ENCODE measurements at regions not wholly inside any gene's neighbourhood (a gene's known extent, or its start where the extent isn't known, plus 50 kb on each side); places are given as distances from the start of the nearest gene placed in this dataset.

GRCh38 chr20:52410182-52410647 lies 218.6 kb upstream of the ZFP64 start:
- H3K36me3 ChIP-seq (ENCODE audit: control insufficient read depth, insufficient read depth, low read length) = no peaks in the 10 kb centered on the region
- DNase-seq (ENCODE audit: low read depth) = peak; percentile 14
- TF ChIP-seq, protein P1, sequence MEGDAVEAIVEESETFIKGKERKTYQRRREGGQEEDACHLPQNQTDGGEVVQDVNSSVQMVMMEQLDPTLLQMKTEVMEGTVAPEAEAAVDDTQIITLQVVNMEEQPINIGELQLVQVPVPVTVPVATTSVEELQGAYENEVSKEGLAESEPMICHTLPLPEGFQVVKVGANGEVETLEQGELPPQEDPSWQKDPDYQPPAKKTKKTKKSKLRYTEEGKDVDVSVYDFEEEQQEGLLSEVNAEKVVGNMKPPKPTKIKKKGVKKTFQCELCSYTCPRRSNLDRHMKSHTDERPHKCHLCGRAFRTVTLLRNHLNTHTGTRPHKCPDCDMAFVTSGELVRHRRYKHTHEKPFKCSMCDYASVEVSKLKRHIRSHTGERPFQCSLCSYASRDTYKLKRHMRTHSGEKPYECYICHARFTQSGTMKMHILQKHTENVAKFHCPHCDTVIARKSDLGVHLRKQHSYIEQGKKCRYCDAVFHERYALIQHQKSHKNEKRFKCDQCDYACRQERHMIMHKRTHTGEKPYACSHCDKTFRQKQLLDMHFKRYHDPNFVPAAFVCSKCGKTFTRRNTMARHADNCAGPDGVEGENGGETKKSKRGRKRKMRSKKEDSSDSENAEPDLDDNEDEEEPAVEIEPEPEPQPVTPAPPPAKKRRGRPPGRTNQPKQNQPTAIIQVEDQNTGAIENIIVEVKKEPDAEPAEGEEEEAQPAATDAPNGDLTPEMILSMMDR (IDR thresholded peaks at IDR 0.05; ENCODE audit: insufficient read depth, low read length, poor library complexity, severe bottlenecking) = no peak
- H3K4me3 ChIP-seq (ENCODE audit: low read depth, low read length) = no peak overlapping the region
- no peaks in the 10 kb centered on the region for H3K27me3 ChIP-seq (ENCODE audit: control insufficient read depth, insufficient read depth, low read length)

- Histone ChIP-seq H3K27me3 (ENCODE audit: control insufficient read depth, insufficient read depth, low read length) (no peaks in the 10 kb centered on the region), H3K36me3 (ENCODE audit: control insufficient read depth, insufficient read depth, low read length) (no peaks in the 10 kb centered on the region), H3K4me3 (ENCODE audit: low read depth, low read length) (no peak overlapping the region)
- no peak for DNase-seq (ENCODE audit: low read depth)
- TF ChIP-seq, protein P1 (IDR thresholded peaks at IDR 0.05; ENCODE audit: insufficient read depth, low read length, poor library complexity, severe bottlenecking) = no peak
These were observed 214.4 kb upstream of the ZFP64 start for GRCh38 chr20:52405986-52406385.

- Histone ChIP-seq H3K4me3 (ENCODE audit: low read depth, low read length) (no peak overlapping the region), H3K36me3 (ENCODE audit: control insufficient read depth, insufficient read depth, low read length) (no peaks in the 10 kb centered on the region), H3K27me3 (ENCODE audit: control insufficient read depth, insufficient read depth, low read length) (no peaks in the 10 kb centered on the region)
- no peak for DNase-seq (ENCODE audit: low read depth)
- TF ChIP-seq, protein P1 (IDR thresholded peaks at IDR 0.05; ENCODE audit: insufficient read depth, low read length, poor library complexity, severe bottlenecking) = no peak
These were observed 213.8 kb upstream of the ZFP64 start for GRCh38 chr20:52405417-52405816.

DNA sequence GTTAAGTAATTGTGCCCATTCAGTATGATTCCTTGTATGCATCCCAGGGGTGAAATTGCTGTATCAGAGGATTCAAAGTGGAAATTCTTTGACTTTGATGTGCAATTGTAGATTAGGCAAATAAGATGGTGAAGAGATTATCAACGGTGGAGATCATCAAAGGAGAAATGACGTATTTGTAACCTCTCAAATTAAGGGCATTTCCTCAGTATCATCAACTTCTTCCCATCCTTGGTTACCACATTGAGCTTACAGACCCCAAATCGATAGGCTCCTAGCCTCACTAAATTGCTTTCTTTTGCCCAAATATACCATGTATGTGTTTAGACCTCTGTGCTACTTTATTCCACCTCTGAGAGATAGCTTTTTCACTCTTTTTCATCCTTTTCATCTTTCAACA lies 213.1 kb upstream of the ZFP64 start:
- H3K4me3 ChIP-seq (ENCODE audit: low read depth, low read length) = no peak overlapping the region
- TF ChIP-seq, protein P1 (IDR thresholded peaks at IDR 0.05; ENCODE audit: insufficient read depth, low read length, poor library complexity, severe bottlenecking) = no peak
- H3K27me3 ChIP-seq (ENCODE audit: control insufficient read depth, insufficient read depth, low read length) = no peaks in the 10 kb centered on the region
- H3K36me3 ChIP-seq (ENCODE audit: control insufficient read depth, insufficient read depth, low read length) = no peaks in the 10 kb centered on the region
- DNase-seq (ENCODE audit: low read depth) = no peak

DNA sequence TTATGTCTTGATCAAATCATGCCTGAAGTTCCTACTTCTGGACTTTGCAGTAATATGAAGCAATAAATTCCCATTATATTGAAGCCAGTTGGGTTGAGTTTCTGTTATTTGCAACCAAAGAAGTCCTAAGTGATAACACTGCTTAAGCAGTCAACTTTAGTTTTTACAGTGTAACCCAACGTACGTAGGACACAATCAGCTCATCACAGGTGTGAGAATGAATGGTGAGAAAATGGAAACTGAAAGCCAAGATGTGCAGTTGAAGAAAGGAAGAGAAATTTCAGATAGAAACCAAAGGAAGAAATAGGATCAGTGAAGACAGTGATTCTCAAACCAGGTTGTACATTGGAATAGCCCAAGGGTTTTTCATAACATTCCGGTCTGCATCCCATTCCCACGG lies 211.4 kb upstream of the ZFP64 start:
- DNase-seq (ENCODE audit: low read depth) = no peak
- TF ChIP-seq, protein P1 (IDR thresholded peaks at IDR 0.05; ENCODE audit: insufficient read depth, low read length, poor library complexity, severe bottlenecking) = no peak
- Histone ChIP-seq H3K36me3 (ENCODE audit: control insufficient read depth, insufficient read depth, low read length) (no peaks in the 10 kb centered on the region), H3K4me3 (ENCODE audit: low read depth, low read length) (no peak overlapping the region), H3K27me3 (ENCODE audit: control insufficient read depth, insufficient read depth, low read length) (no peaks in the 10 kb centered on the region)

DNA sequence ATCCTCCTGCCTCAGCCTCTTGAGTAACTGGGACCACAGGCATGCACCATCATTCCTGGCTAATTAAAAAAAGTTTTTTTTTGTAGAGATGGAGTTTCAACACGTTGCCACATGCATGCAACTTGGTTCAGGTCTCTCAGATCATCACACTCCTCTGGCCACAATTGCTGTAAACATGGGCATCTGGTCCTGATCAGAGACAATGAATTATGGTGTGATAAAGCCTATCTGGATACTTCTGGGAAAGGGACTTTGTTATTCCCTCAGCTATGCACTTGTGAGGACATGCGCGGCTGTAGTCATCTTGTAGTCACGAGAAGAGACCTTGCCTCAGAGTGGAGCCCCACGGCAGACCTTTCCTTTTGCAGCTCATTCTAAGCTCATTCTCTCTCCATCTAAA lies 210.9 kb upstream of the ZFP64 start:
- DNase-seq (ENCODE audit: low read depth) = no peak
- TF ChIP-seq, protein P1 (IDR thresholded peaks at IDR 0.05; ENCODE audit: insufficient read depth, low read length, poor library complexity, severe bottlenecking) = no peak
- Histone ChIP-seq H3K36me3 (ENCODE audit: control insufficient read depth, insufficient read depth, low read length) (no peaks in the 10 kb centered on the region), H3K4me3 (ENCODE audit: low read depth, low read length) (no peak overlapping the region), H3K27me3 (ENCODE audit: control insufficient read depth, insufficient read depth, low read length) (no peaks in the 10 kb centered on the region)

Measured in kidney epithelial cell (primary cell).